H9 (cell line): ENCODE measurements at regions not wholly inside any gene's neighbourhood (a gene's known extent, or its start where the extent isn't known, plus 50 kb on each side); places are given as distances from the start of the nearest gene placed in this dataset.
"Not testable (repeated sequence)": the region's sequence is repeated elsewhere in the genome, so short reads cannot be mapped to it uniquely, and the experiment has no call there.

ENCODE experiments used
- DNase-seq: peaks from one replicate; pipeline ENCODE4 v3.0.0-alpha.2; 2017
- H2AFZ ChIP-seq: one replicate; pipeline ENCODE4 v1.6.1; 2013; ENCODE audit warnings: mild to moderate bottlenecking, low read length, control low read depth, moderate library complexity
- H2AK5ac ChIP-seq: 2 replicates; pipeline ENCODE4 v1.6.1; 2013; ENCODE audit warnings: low read length, control low read depth, mixed read lengths; ENCODE audit not compliant: insufficient read length
- H2BK120ac ChIP-seq: one replicate; pipeline ENCODE4 v1.6.1; 2013; ENCODE audit warnings: low read depth, mild to moderate bottlenecking, low read length, control low read depth, inconsistent platforms; ENCODE audit not compliant: poor library complexity, severe bottlenecking
- H2BK12ac ChIP-seq: 2 replicates; pipeline ENCODE4 v1.6.1; 2013; ENCODE audit warnings: low read length, control low read depth, mixed read lengths, low read depth; ENCODE audit not compliant: insufficient read length
- H2BK15ac ChIP-seq: 2 replicates; pipeline ENCODE4 v1.6.1; 2013; ENCODE audit warnings: low read depth, low read length, control low read depth
- H2BK20ac ChIP-seq: one replicate; pipeline ENCODE4 v1.6.1; 2013; ENCODE audit warnings: low read depth, mild to moderate bottlenecking, low read length, control low read depth, inconsistent platforms; ENCODE audit not compliant: poor library complexity, severe bottlenecking
- H2BK5ac ChIP-seq: 2 replicates; pipeline ENCODE4 v1.6.1; 2013; ENCODE audit warnings: low read length, control low read depth, mixed read lengths; ENCODE audit not compliant: insufficient read length
- H3K14ac ChIP-seq: 2 replicates; pipeline ENCODE4 v1.6.1; 2013; ENCODE audit warnings: low read length, control low read depth; ENCODE audit not compliant: insufficient read depth
- H3K18ac ChIP-seq: 2 replicates; pipeline ENCODE4 v1.6.1; 2013; ENCODE audit warnings: low read depth, mild to moderate bottlenecking, mixed read lengths, low read length, control low read depth; ENCODE audit not compliant: insufficient read length
- H3K23ac ChIP-seq: 2 replicates; pipeline ENCODE4 v1.6.1; 2013; ENCODE audit warnings: low read length, control low read depth, mixed read lengths, low read depth; ENCODE audit not compliant: insufficient read length
- H3K23me2 ChIP-seq: 2 replicates; pipeline ENCODE4 v1.6.1; 2013; ENCODE audit warnings: low read depth, mild to moderate bottlenecking, mixed read lengths, low read length, control low read depth; ENCODE audit not compliant: insufficient read length, poor library complexity, severe bottlenecking
- H3K27ac ChIP-seq: 2 replicates; pipeline ENCODE4 v1.5.1; 2013; ENCODE audit warnings: low read length, control low read depth, mixed read lengths, low read depth; ENCODE audit not compliant: insufficient read length
- H3K27me3 ChIP-seq: 2 replicates; pipeline ENCODE4 v1.6.1; 2013; ENCODE audit warnings: low read length, control low read depth, inconsistent platforms; ENCODE audit not compliant: insufficient read depth
- H3K4ac ChIP-seq: 2 replicates; pipeline ENCODE4 v1.6.1; 2013; ENCODE audit warnings: low read depth, mild to moderate bottlenecking, control low read depth, inconsistent platforms, low read length, moderate library complexity
- H3K4me1 ChIP-seq: 2 replicates; pipeline ENCODE4 v1.6.1; 2013; ENCODE audit warnings: low read length, control low read depth, inconsistent platforms; ENCODE audit not compliant: insufficient read depth
- H3K4me2 ChIP-seq: 2 replicates; pipeline ENCODE4 v1.6.1; 2013; ENCODE audit warnings: low read length, control low read depth, mixed read lengths; ENCODE audit not compliant: insufficient read length, insufficient read depth
- H3K56ac ChIP-seq: 2 replicates; pipeline ENCODE4 v1.6.1; 2013; ENCODE audit warnings: low read depth, mild to moderate bottlenecking, mixed read lengths, low read length, control low read depth; ENCODE audit not compliant: insufficient read length
- H3K79me1 ChIP-seq: 2 replicates; pipeline ENCODE4 v1.6.1; 2013; ENCODE audit warnings: low read depth, mild to moderate bottlenecking, moderate library complexity, low read length, control low read depth, inconsistent platforms; ENCODE audit not compliant: insufficient read depth, poor library complexity, severe bottlenecking
- H3K79me2 ChIP-seq: 2 replicates; pipeline ENCODE4 v1.6.1; 2013; ENCODE audit warnings: low read length, control low read depth, inconsistent platforms; ENCODE audit not compliant: insufficient read depth
- H3K9ac ChIP-seq: 2 replicates; pipeline ENCODE4 v1.6.1; 2013; ENCODE audit warnings: low read length, control low read depth, mixed read lengths; ENCODE audit not compliant: insufficient read length; ENCODE audit errors: extremely low read depth
- H3K9me3 ChIP-seq: one replicate; pipeline ENCODE4 v1.6.1; 2013; ENCODE audit warnings: low read depth, low read length, inconsistent platforms; ENCODE audit not compliant: control insufficient read depth
- H3T11ph ChIP-seq: one replicate; pipeline ENCODE4 v1.6.1; 2013; ENCODE audit warnings: mild to moderate bottlenecking, low read length, control low read depth, inconsistent platforms
- H4K20me1 ChIP-seq: one replicate; pipeline ENCODE4 v1.6.1; 2013; ENCODE audit not compliant: control insufficient read depth, insufficient read length, insufficient read depth
- H4K5ac ChIP-seq: 2 replicates; pipeline ENCODE4 v1.6.1; 2013; ENCODE audit warnings: low read depth, mild to moderate bottlenecking, mixed read lengths, low read length, control low read depth; ENCODE audit not compliant: insufficient read length
- H4K8ac ChIP-seq: replicated peaks from 2 replicates; pipeline ENCODE4 v1.6.1; 2013; ENCODE audit warnings: low read length, control low read depth, mixed read lengths, low read depth; ENCODE audit not compliant: insufficient read length
- H4K91ac ChIP-seq: 2 replicates; pipeline ENCODE4 v1.6.1; 2013; ENCODE audit warnings: low read depth, mild to moderate bottlenecking, moderate library complexity, mixed read lengths, low read length, control low read depth; ENCODE audit not compliant: insufficient read length
- H3K27ac Mint-ChIP-seq, 3 experiments: 2 replicates in 2 of 3; 3 replicates in 1 of 3; pipeline ENCODE4 v1.8.0; 2020 to 2021; ENCODE audit warnings: mixed read lengths in 3 of 3, mild to moderate bottlenecking in 1 of 3, moderate library complexity in 1 of 3
- H3K27me3 Mint-ChIP-seq: 2 replicates; pipeline ENCODE4 v1.8.0; 2021; ENCODE audit warnings: low read depth, mild to moderate bottlenecking, moderate library complexity, mixed read lengths
- H3K36me3 Mint-ChIP-seq, 3 experiments: 2 replicates in 2 of 3; 3 replicates in 1 of 3; pipeline ENCODE4 v1.8.0; 2020 to 2021; ENCODE audit warnings: low read depth in 3 of 3, mixed read lengths in 3 of 3; ENCODE audit not compliant: insufficient read depth in 1 of 3
- H3K4me1 Mint-ChIP-seq, 2 experiments: 2 replicates each; pipeline ENCODE4 v1.8.0; 2020; ENCODE audit warnings: mixed read lengths in 2 of 2
- H3K4me3 Mint-ChIP-seq, 2 experiments: 2 replicates in 1 of 2; 3 replicates in 1 of 2; pipeline ENCODE4 v1.8.0; 2020 to 2021; ENCODE audit warnings: mild to moderate bottlenecking in 2 of 2, mixed read lengths in 2 of 2, moderate library complexity in 1 of 2
- H3K9me3 Mint-ChIP-seq, 2 experiments: 2 replicates in 1 of 2; 3 replicates in 1 of 2; pipeline ENCODE4 v1.8.0; 2020; ENCODE audit warnings: mild to moderate bottlenecking in 2 of 2, mixed read lengths in 2 of 2, moderate library complexity in 1 of 2
- CTCF ChIP-seq: fragments of 200-600 bp; sonication (generic); conservative IDR thresholded peaks from 3 replicates; pipeline ENCODE4 v1.8.0; 2021; ENCODE audit warnings: antibody characterized with exemption, mild to moderate bottlenecking
- WGBS: extraction: QIAGEN DNeasy Blood & Tissue Kit; methylation state at CpG from one replicate; pipeline ENCODE4 v1.1.7; 2013; ENCODE audit warnings: missing lambda C conversion rate, low lambda C conversion rate, mixed read lengths; ENCODE audit not compliant: insufficient read length; ENCODE audit errors: extremely low coverage; 5-methylcytosine and 5-hydroxymethylcytosine counted together

- Mint-ChIP-seq H3K27me3 (peaks cover 3% of the 10 kb centered on the region; the same call in 1 of the 2 replicates), H3K27ac (no peak overlapping the region), H3K4me1 (peaks cover 46 to 48% of the 10 kb centered on the region in 2 experiments), H3K4me3 (no peak overlapping the region), H3K36me3 (peaks cover 0 to 22% (median 5%) of the 10 kb centered on the region in 3 experiments; a peak in 4 of 7 replicates), H3K9me3 (peaks cover 4 to 9% of the 10 kb centered on the region in 2 experiments)
- no peak overlapping the region for H2BK15ac ChIP-seq
- H3K27ac ChIP-seq = no peak overlapping the region
- no peak for TF ChIP-seq CTCF
- H3K9me3 ChIP-seq = no peaks in the 10 kb centered on the region
- no peak overlapping the region for H2AFZ ChIP-seq
- no peak overlapping the region for H3K14ac ChIP-seq
- H3K9ac ChIP-seq = no peak overlapping the region
- no peak overlapping the region for H3K4me2 ChIP-seq
- no peaks in the 10 kb centered on the region for H3K79me1 ChIP-seq
- no peaks in the 10 kb centered on the region for H4K20me1 ChIP-seq
- H4K5ac ChIP-seq = no peak overlapping the region
- H2BK120ac ChIP-seq = no peak overlapping the region
- no peak overlapping the region for H3K18ac ChIP-seq
- no peak overlapping the region for H2BK5ac ChIP-seq
- H3K4me1 ChIP-seq = peaks cover 13% of the 10 kb centered on the region; the same call in 1 of the 2 replicates
- no peak overlapping the region for H3K4ac ChIP-seq
- H3K23me2 ChIP-seq = no peaks in the 10 kb centered on the region
- H3T11ph ChIP-seq = no peak overlapping the region
- no peak overlapping the region for H2AK5ac ChIP-seq
- H2BK20ac ChIP-seq = no peak overlapping the region
- H3K27me3 ChIP-seq = no peaks in the 10 kb centered on the region; the same call in 1 of the 2 replicates
- no peak overlapping the region for H4K8ac ChIP-seq
- H2BK12ac ChIP-seq = no peak overlapping the region
- no peak overlapping the region for H3K56ac ChIP-seq
- H3K23ac ChIP-seq = no peak overlapping the region
- DNase-seq = no peak
- H4K91ac ChIP-seq = no peak overlapping the region
- no peaks in the 10 kb centered on the region for H3K79me2 ChIP-seq
- no CpG with 5 or more reads among the region's 2 CpGs for WGBS
Observed at GRCh38 chr4:173094739-173095421, 73.7 kb upstream of the GALNT7 start.

- H3K4ac ChIP-seq = not testable (repeated sequence)
Observed at GRCh38 chr4:173099447-173099846, 69.2 kb upstream of the GALNT7 start.

More at GRCh38 chr4:173099447-173099846, 69.2 kb upstream of the GALNT7 start:
- not testable (repeated sequence) for H4K91ac ChIP-seq, H3K14ac ChIP-seq, H3K9me3 ChIP-seq, H3K27ac ChIP-seq, H4K5ac ChIP-seq, H3K79me1 ChIP-seq, H2BK5ac ChIP-seq, H4K20me1 ChIP-seq, H3K4me1 ChIP-seq, H3K56ac ChIP-seq, H3K27me3 ChIP-seq, H3K27ac Mint-ChIP-seq, H3K9ac ChIP-seq, H3K79me2 ChIP-seq, H3K4me2 ChIP-seq, H3K18ac ChIP-seq, H2AK5ac ChIP-seq, H2BK20ac ChIP-seq, H3T11ph ChIP-seq, H2BK120ac ChIP-seq, H3K23me2 ChIP-seq, H4K8ac ChIP-seq, H3K4me3 Mint-ChIP-seq, H3K23ac ChIP-seq, H3K27me3 Mint-ChIP-seq, H2BK12ac ChIP-seq, H3K9me3 Mint-ChIP-seq, H2BK15ac ChIP-seq, DNase-seq, H2AFZ ChIP-seq
- Mint-ChIP-seq H3K4me1 (peaks cover 15 to 26% of the 10 kb centered on the region in 2 experiments), H3K36me3 (peaks cover 0 to 23% (median 3%) of the 10 kb centered on the region in 3 experiments; a peak in 4 of 7 replicates)
- WGBS = no CpG with 5 or more reads among the region's 6 CpGs
